NCI-H82 (cell line): ENCODE measurements at regions not wholly inside any gene's neighbourhood (a gene's known extent, or its start where the extent isn't known, plus 50 kb on each side); places are given as distances from the start of the nearest gene placed in this dataset.
A peak's percentile ranks its signal among the peaks of the same experiment; 100 is the strongest.
"Not testable (repeated sequence)": the region's sequence is repeated elsewhere in the genome, so short reads cannot be mapped to it uniquely, and the experiment has no call there.

Experiments used
- DNase-seq: peaks from one replicate; lab custom pipeline; 2025; lab: John Stamatoyannopoulos, UW

GRCh38 chr13:74730556-74731331 lies 596.5 kb upstream of the KLF12 start:
- DNase-seq = no peak

- no peak for DNase-seq
Observed at GRCh38 chr13:74726206-74726605, 592.0 kb upstream of the KLF12 start.

GRCh38 chr13:74718232-74718842 lies 584.1 kb upstream of the KLF12 start:
- not testable (repeated sequence) for DNase-seq

- no peak for DNase-seq
Observed at GRCh38 chr13:74715718-74716117, 581.5 kb upstream of the KLF12 start.

GRCh38 chr13:74710006-74710405 lies 575.8 kb upstream of the KLF12 start:
- no peak for DNase-seq

GRCh38 chr13:74709226-74709625 lies 575.0 kb upstream of the KLF12 start:
- no peak for DNase-seq

GRCh38 chr13:74708629-74709028 lies 574.4 kb upstream of the KLF12 start:
- no peak for DNase-seq

GRCh38 chr13:74707291-74707690 lies 573.1 kb upstream of the KLF12 start:
- DNase-seq = no peak

GRCh38 chr13:74706801-74707200 lies 572.6 kb upstream of the KLF12 start:
- no peak for DNase-seq

- no peak for DNase-seq
Observed at GRCh38 chr13:74705438-74705837, 571.2 kb upstream of the KLF12 start.

- DNase-seq = no peak
Observed at GRCh38 chr13:74703855-74704387, 569.7 kb upstream of the KLF12 start.

- no peak for DNase-seq
Observed at GRCh38 chr13:74696148-74696922, 562.1 kb upstream of the KLF12 start.

GRCh38 chr13:74695021-74695800 lies 561.0 kb upstream of the KLF12 start:
- no peak for DNase-seq

GRCh38 chr13:74687442-74688182 lies 553.4 kb upstream of the KLF12 start:
- DNase-seq = no peak

GRCh38 chr13:74683411-74683810 lies 549.2 kb upstream of the KLF12 start:
- DNase-seq = peak; percentile 23

GRCh38 chr13:74682746-74683145 lies 548.5 kb upstream of the KLF12 start:
- DNase-seq = no peak

- DNase-seq = no peak
Observed at GRCh38 chr13:74681891-74682290, 547.7 kb upstream of the KLF12 start.

- DNase-seq = no peak
Observed at GRCh38 chr13:74678308-74678965, 544.2 kb upstream of the KLF12 start.

- DNase-seq = no peak
Observed at GRCh38 chr13:74675972-74676371, 541.8 kb upstream of the KLF12 start.

GRCh38 chr13:74675182-74675581 lies 541.0 kb upstream of the KLF12 start:
- no peak for DNase-seq

GRCh38 chr13:74674720-74675119 lies 540.5 kb upstream of the KLF12 start:
- no peak for DNase-seq
